LNCaP clone FGC (cell line): ENCODE measurements at regions not wholly inside any gene's neighbourhood (a gene's known extent, or its start where the extent isn't known, plus 50 kb on each side); places are given as distances from the start of the nearest gene placed in this dataset.

Source experiments
- DNase-seq: peaks from one replicate; pipeline ENCODE4 v3.0.0-alpha.2; 2011; ENCODE audit warnings: low read depth
- H3K4me3 ChIP-seq: 2 replicates; pipeline ENCODE4 v1.5.1; 2011; ENCODE audit warnings: mild to moderate bottlenecking, low read depth, low read length, control low read depth
- TF ChIP-seq, protein P1 (sequence below): IDR thresholded peaks from 2 replicates; pipeline ENCODE4 v1.5.1; 2012; ENCODE audit warnings: mild to moderate bottlenecking; ENCODE audit not compliant: control insufficient read depth, insufficient read depth; ENCODE audit errors: extremely low read depth

DNA sequence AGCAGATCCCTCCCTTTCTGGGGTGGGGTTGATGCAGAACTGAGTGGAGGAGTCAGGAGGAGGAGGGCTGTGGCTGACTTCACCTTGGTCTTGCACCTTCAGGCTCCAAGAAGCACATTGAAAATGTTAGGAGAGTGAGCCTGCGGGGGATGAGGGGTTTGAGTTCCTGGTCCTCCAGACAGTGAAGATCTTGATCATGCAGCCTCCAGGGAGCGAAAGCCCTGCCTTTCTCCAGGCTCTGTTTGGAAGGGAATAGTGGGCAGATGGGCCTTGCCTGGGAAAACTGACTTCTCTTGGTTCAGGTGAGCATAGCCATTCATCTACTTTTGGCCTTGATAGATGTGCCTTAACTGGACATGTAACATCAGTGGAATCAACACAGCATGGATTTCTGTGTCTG is 267.6 kb upstream of the B3GAT1 start:
- DNase-seq, result no peak
- no peak overlapping the region for H3K4me3 ChIP-seq
- TF ChIP-seq, protein P1, sequence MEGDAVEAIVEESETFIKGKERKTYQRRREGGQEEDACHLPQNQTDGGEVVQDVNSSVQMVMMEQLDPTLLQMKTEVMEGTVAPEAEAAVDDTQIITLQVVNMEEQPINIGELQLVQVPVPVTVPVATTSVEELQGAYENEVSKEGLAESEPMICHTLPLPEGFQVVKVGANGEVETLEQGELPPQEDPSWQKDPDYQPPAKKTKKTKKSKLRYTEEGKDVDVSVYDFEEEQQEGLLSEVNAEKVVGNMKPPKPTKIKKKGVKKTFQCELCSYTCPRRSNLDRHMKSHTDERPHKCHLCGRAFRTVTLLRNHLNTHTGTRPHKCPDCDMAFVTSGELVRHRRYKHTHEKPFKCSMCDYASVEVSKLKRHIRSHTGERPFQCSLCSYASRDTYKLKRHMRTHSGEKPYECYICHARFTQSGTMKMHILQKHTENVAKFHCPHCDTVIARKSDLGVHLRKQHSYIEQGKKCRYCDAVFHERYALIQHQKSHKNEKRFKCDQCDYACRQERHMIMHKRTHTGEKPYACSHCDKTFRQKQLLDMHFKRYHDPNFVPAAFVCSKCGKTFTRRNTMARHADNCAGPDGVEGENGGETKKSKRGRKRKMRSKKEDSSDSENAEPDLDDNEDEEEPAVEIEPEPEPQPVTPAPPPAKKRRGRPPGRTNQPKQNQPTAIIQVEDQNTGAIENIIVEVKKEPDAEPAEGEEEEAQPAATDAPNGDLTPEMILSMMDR, result no peak

DNA sequence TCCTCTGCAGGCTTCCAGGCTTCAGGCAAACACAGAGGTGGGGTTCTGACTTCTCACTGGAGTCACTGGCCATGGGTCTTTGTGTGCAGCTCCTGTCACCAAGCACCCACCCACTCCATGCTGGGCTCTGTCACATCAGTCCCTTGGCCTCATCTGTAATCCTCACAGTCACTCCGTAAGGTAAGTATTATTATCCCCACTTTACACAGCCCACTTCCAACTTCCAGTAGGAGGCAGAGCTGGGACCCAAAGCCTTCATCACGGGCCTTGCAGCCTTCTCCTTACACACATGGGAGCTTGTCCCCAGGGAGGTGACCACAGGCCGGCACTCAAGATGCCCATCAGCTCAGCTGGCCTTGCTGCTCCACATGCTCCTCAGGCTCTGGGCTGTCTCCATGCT is 266.7 kb upstream of the B3GAT1 start:
- no peak for DNase-seq
- TF ChIP-seq, protein P1, result no peak

DNA sequence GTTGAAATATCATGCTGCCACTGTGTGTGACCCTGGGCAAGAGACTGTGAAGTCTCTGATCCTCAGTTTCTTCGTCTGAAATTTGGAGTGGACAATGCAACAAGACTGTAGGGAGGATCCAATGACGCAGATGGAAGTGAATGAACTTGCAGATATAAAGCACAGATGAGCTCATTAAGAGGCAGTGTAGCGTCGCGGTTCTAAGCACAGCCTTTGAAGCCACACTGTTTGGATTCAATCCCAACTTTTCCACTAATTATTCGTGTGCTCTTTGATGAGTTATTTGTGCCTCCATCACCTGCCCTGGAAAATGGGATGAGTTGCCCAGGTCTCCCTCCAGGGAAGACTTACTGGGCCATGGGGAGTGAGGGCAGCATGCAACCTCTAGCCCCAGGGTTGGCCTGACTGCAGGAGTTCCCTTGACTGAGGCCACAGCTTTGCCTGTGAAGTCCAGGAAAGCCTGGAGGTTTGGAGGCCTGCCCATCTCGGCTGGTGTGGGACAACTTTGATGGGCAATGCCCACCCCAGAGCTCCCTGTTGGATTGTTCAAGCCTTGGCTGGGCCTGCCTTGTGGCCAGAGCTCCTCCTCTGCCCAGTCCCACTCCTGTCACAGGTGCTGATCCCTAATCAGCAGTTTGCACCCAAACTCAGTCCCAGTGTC is 266.0 kb upstream of the B3GAT1 start:
- no peak for DNase-seq
- no peak overlapping the region for H3K4me3 ChIP-seq
- TF ChIP-seq, protein P1, result no peak

More for the DNA sequence above, 266.7 kb upstream of the B3GAT1 start:
- H3K4me3 ChIP-seq, result no peak overlapping the region

DNA sequence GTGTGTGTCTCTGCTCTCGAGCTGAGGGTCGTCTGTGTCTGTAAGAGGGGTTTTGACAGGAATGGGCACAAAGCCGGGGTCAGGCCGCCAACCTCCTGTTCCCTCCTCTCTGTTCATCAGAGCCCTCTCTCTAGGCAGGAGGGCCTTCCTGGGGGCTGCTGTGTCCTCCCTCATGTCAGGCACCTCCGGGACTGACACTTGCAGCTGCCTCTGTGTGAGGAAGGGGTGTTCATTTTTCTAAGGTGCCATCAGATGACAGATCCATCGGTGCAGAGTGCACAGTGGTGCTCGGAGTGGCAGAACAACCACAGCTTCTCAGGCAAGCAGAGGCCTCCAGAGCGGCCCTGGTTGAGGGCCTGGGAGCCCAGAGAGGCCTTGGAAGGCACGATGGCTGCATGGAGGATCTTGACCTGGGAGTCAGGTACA is 265.4 kb upstream of the B3GAT1 start:
- no peak overlapping the region for H3K4me3 ChIP-seq
- TF ChIP-seq, protein P1, result no peak
- DNase-seq, result no peak

DNA sequence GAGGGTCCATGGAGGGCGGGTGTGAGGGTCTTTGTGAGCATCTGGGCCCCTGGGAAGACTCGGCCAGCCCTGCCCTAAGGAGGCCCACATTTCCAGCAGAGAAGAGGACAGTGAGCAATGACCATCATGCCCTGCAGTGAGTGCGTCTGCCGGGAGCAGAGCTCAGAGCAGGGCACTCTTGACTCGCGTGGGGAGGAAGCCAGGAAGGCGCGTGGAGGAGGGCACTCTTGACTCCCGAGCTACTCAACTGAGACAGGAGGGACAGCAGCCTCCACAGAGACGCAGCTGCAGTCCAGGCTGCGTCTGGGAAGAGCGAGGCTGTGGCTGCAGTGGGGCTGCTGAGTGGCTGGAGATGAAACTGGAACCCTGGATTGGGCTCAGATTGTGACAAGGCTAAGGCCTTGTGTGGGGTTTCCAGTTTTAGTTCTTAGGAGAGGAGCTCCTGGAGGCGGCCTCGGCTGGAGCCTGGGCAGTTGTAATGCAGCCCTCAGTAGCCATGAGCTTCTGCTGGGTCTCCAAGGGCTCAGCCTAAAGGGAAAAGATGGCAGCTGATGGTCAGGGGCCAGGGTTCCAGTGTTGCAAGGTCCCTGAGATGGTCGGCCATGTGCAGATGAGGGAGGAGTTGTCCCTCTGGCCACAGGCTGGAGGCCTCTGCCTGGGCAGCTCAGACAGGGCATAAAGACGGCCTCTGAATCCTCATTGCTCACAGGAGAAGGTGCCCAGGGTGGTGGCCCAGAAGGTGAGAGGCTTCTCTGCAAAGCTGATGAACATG is 264.7 kb upstream of the B3GAT1 start:
- DNase-seq, result no peak

DNA sequence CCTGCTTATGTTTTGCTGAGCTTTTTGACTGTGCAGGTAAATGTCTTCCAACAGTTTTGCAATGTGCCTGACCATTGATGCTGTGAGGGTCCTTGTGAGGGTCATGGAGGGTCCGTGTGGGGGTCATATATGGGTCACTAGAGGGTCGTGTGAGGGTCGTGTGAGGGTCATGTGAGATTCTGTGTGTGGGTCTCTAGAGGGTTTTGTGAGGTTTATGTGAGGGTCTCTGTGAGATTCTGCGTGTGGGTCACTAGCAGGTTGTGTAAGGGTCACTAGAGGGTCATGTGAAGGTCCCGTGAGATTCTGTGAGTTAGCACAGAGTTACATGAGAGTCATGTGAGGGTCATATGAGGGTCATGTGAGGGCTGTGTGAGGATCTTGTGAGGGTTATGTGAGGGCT is 263.9 kb upstream of the B3GAT1 start:
- no peak overlapping the region for H3K4me3 ChIP-seq
- TF ChIP-seq, protein P1, result no peak
- no peak for DNase-seq

More for the DNA sequence above, 264.7 kb upstream of the B3GAT1 start:
- H3K4me3 ChIP-seq, result no peak overlapping the region
- TF ChIP-seq, protein P1, result no peak
